Mesendoderm (in vitro differentiated cells): ENCODE measurements at regions not wholly inside any gene's neighbourhood (a gene's known extent, or its start where the extent isn't known, plus 50 kb on each side); places are given as distances from the start of the nearest gene placed in this dataset.

Experiments used
- DNase-seq: peaks from one replicate; pipeline ENCODE4 v3.0.0; 2013
- H2AK5ac ChIP-seq: 2 replicates; pipeline ENCODE4 v1.6.1; 2013; ENCODE audit warnings: low read length, inconsistent platforms
- H2BK120ac ChIP-seq: 2 replicates; pipeline ENCODE4 v1.6.1; 2013; ENCODE audit warnings: low read depth, mild to moderate bottlenecking, low read length, moderate library complexity, mixed read lengths
- H2BK15ac ChIP-seq: replicated peaks from 2 replicates; pipeline ENCODE4 v1.6.1; 2013; ENCODE audit warnings: low read depth, mild to moderate bottlenecking, moderate library complexity
- H2BK5ac ChIP-seq: 2 replicates; pipeline ENCODE4 v1.6.1; 2013; ENCODE audit warnings: low read length, inconsistent platforms
- H3K18ac ChIP-seq: 2 replicates; pipeline ENCODE4 v1.6.1; 2013; ENCODE audit warnings: mild to moderate bottlenecking, low read length, mixed read lengths
- H3K23ac ChIP-seq: one replicate; pipeline ENCODE4 v1.6.1; 2013; ENCODE audit warnings: low read length
- H3K27ac ChIP-seq: 2 replicates; pipeline ENCODE4 v1.5.1; 2013; ENCODE audit warnings: low read depth, mild to moderate bottlenecking, inconsistent platforms, low read length, moderate library complexity
- H3K27me3 ChIP-seq: 2 replicates; pipeline ENCODE4 v1.6.1; 2013; ENCODE audit warnings: low read length, control low read depth, mild to moderate bottlenecking, inconsistent platforms; ENCODE audit not compliant: insufficient read depth, poor library complexity
- H3K36me3 ChIP-seq: 2 replicates; pipeline ENCODE4 v1.6.1; 2013; ENCODE audit warnings: low read length, inconsistent platforms; ENCODE audit not compliant: control insufficient read depth, insufficient read depth
- H3K4ac ChIP-seq: one replicate; pipeline ENCODE4 v1.6.1; 2013; ENCODE audit warnings: low read depth, mild to moderate bottlenecking, low read length, moderate library complexity
- H3K4me1 ChIP-seq: 2 replicates; pipeline ENCODE4 v1.6.1; 2013; ENCODE audit warnings: low read depth, low read length, inconsistent platforms; ENCODE audit not compliant: control insufficient read depth
- H3K4me2 ChIP-seq: 2 replicates; pipeline ENCODE4 v1.6.1; 2013; ENCODE audit warnings: low read length
- H3K4me3 ChIP-seq: 2 replicates; pipeline ENCODE4 v1.5.1; 2013; ENCODE audit warnings: mild to moderate bottlenecking, low read length
- H3K56ac ChIP-seq: one replicate; pipeline ENCODE4 v1.6.1; 2013; ENCODE audit warnings: low read length
- H3K79me1 ChIP-seq: 2 replicates; pipeline ENCODE4 v1.6.1; 2013; ENCODE audit warnings: low read length, inconsistent platforms
- H3K79me2 ChIP-seq: 2 replicates; pipeline ENCODE4 v1.6.1; 2013; ENCODE audit warnings: mild to moderate bottlenecking, low read length; ENCODE audit not compliant: control insufficient read depth, insufficient read depth
- H3K9ac ChIP-seq: 2 replicates; pipeline ENCODE4 v1.6.1; 2013; ENCODE audit warnings: low read length, inconsistent platforms
- H4K5ac ChIP-seq: one replicate; pipeline ENCODE4 v1.6.1; 2013; ENCODE audit warnings: low read length
- H4K8ac ChIP-seq: one replicate; pipeline ENCODE4 v1.6.1; 2013; ENCODE audit warnings: low read depth, mild to moderate bottlenecking, control low read depth, low read length, moderate library complexity
- WGBS: extraction: QIAGEN DNeasy Blood & Tissue Kit; methylation state at CpG from one replicate; pipeline ENCODE4 v1.1.7; 2013; ENCODE audit warnings: low lambda C conversion rate, missing lambda C conversion rate; ENCODE audit not compliant: insufficient coverage; ENCODE audit errors: extremely low coverage; 5-methylcytosine and 5-hydroxymethylcytosine counted together

GRCh38 chr10:4316161-4316810 is 509.7 kb upstream of the AKR1E2 start:
- no peaks in the 10 kb centered on the region for H3K79me1 ChIP-seq
- H3K79me2 ChIP-seq = no peaks in the 10 kb centered on the region
- no peak overlapping the region for H2BK120ac ChIP-seq
- H3K4ac ChIP-seq = no peak overlapping the region
- no peak overlapping the region for H3K9ac ChIP-seq
- H3K4me1 ChIP-seq = no peaks in the 10 kb centered on the region
- H3K36me3 ChIP-seq = no peaks in the 10 kb centered on the region
- H2BK5ac ChIP-seq = no peak overlapping the region
- no peaks in the 10 kb centered on the region for H3K27me3 ChIP-seq
- no peak overlapping the region for H3K18ac ChIP-seq
- H3K23ac ChIP-seq = no peak overlapping the region
- no peak overlapping the region for H4K8ac ChIP-seq
- no peak overlapping the region for H2BK15ac ChIP-seq
- H3K27ac ChIP-seq = no peak overlapping the region
- 100% methylated on average over 1 of the region's 13 CpGs for WGBS
- H3K56ac ChIP-seq = no peak overlapping the region
- H3K4me2 ChIP-seq = no peak overlapping the region
- no peak for DNase-seq
- H4K5ac ChIP-seq = no peak overlapping the region
- H2AK5ac ChIP-seq = no peak overlapping the region
- H3K4me3 ChIP-seq = no peak overlapping the region

GRCh38 chr10:4315551-4315950 is 510.5 kb upstream of the AKR1E2 start:
- Histone ChIP-seq H3K18ac (no peak overlapping the region), H3K79me2 (no peaks in the 10 kb centered on the region), H2AK5ac (no peak overlapping the region), H3K27ac (no peak overlapping the region), H2BK15ac (no peak overlapping the region), H4K8ac (no peak overlapping the region), H2BK120ac (no peak overlapping the region), H3K4ac (no peak overlapping the region), H3K27me3 (no peaks in the 10 kb centered on the region), H3K56ac (no peak overlapping the region), H3K23ac (no peak overlapping the region), H3K79me1 (no peaks in the 10 kb centered on the region), H3K4me2 (no peak overlapping the region), H3K4me1 (no peaks in the 10 kb centered on the region), H4K5ac (no peak overlapping the region), H3K4me3 (no peak overlapping the region), H2BK5ac (no peak overlapping the region), H3K9ac (no peak overlapping the region), H3K36me3 (no peaks in the 10 kb centered on the region)
- WGBS = no CpG with 5 or more reads among the region's 4 CpGs
- no peak for DNase-seq

DNA sequence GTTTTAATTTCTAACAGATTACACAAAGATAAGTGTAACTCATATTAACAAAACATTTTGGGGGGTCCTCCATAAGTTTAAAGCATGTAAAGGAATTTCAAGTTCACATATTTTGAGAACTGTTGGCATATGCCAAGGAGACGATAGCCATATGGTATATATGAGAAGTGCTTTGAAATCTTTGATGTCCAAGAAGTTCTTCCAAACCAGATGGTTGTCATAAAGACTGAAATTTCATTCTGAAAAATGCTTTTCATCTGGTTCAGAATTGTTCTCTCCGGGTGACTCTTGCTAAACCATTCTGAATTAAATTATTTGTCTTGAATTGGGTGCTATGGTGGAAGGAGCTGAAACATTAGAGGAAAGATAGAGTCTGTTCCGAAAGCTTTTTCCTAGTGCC is 513.0 kb upstream of the AKR1E2 start:
- no peaks in the 10 kb centered on the region for H3K36me3 ChIP-seq
- no peak overlapping the region for H2BK15ac ChIP-seq
- H2BK120ac ChIP-seq = no peak overlapping the region
- no peak overlapping the region for H3K23ac ChIP-seq
- no peak for DNase-seq
- no peak overlapping the region for H2BK5ac ChIP-seq
- no peaks in the 10 kb centered on the region for H3K79me2 ChIP-seq
- H3K4me1 ChIP-seq = no peaks in the 10 kb centered on the region
- no peak overlapping the region for H3K56ac ChIP-seq
- no CpG with 5 or more reads among the region's 3 CpGs for WGBS
- no peaks in the 10 kb centered on the region for H3K27me3 ChIP-seq
- no peak overlapping the region for H3K9ac ChIP-seq
- H2AK5ac ChIP-seq = no peak overlapping the region
- H3K27ac ChIP-seq = no peak overlapping the region
- no peak overlapping the region for H4K5ac ChIP-seq
- no peak overlapping the region for H3K4ac ChIP-seq
- no peak overlapping the region for H4K8ac ChIP-seq
- H3K18ac ChIP-seq = no peak overlapping the region
- H3K4me2 ChIP-seq = no peak overlapping the region
- no peak overlapping the region for H3K4me3 ChIP-seq
- H3K79me1 ChIP-seq = no peaks in the 10 kb centered on the region

GRCh38 chr10:4312051-4312835 is 513.8 kb upstream of the AKR1E2 start:
- Histone ChIP-seq H3K18ac (no peak overlapping the region), H3K4me1 (no peaks in the 10 kb centered on the region), H2BK15ac (no peak overlapping the region), H3K4me3 (no peak overlapping the region), H3K56ac (no peak overlapping the region), H2AK5ac (no peak overlapping the region), H3K4me2 (no peak overlapping the region), H2BK120ac (no peak overlapping the region), H3K4ac (no peak overlapping the region), H3K79me1 (no peaks in the 10 kb centered on the region), H3K79me2 (no peaks in the 10 kb centered on the region), H3K9ac (no peak overlapping the region), H3K23ac (no peak overlapping the region), H2BK5ac (no peak overlapping the region), H4K5ac (no peak overlapping the region), H3K27ac (no peak overlapping the region), H3K36me3 (no peaks in the 10 kb centered on the region), H4K8ac (no peak overlapping the region), H3K27me3 (no peaks in the 10 kb centered on the region)
- no peak for DNase-seq
- no CpG with 5 or more reads among the region's 4 CpGs for WGBS

DNA sequence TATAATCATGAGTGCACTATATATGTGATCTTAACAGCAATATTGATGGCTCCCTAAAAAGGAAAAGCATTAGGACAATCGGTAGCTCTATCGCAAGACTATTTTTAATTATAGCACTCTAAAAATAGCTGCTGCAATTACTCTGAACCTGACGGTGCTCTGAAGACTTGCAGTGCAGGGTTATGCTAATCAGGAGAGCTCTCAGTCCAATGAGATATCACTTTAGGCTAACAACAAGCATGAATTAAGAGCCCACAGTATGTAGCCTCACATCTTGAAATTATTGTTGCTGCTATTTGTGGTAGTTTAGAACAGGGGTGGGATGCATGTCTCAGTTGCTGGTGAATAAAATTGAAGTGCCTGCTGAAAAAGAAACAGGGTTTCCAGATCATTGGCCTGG is 515.8 kb upstream of the AKR1E2 start:
- no peaks in the 10 kb centered on the region for H3K79me2 ChIP-seq
- H4K8ac ChIP-seq = no peak overlapping the region
- H2AK5ac ChIP-seq = no peak overlapping the region
- H2BK120ac ChIP-seq = no peak overlapping the region
- H3K27me3 ChIP-seq = no peaks in the 10 kb centered on the region
- H3K23ac ChIP-seq = no peak overlapping the region
- no peak overlapping the region for H3K9ac ChIP-seq
- no peaks in the 10 kb centered on the region for H3K79me1 ChIP-seq
- no peak overlapping the region for H3K56ac ChIP-seq
- H3K4me1 ChIP-seq = no peaks in the 10 kb centered on the region
- H3K4me3 ChIP-seq = no peak overlapping the region
- H3K27ac ChIP-seq = no peak overlapping the region
- no peak overlapping the region for H3K18ac ChIP-seq
- no peak overlapping the region for H4K5ac ChIP-seq
- no CpG with 5 or more reads among the region's 3 CpGs for WGBS
- no peak overlapping the region for H3K4ac ChIP-seq
- H2BK15ac ChIP-seq = no peak overlapping the region
- H2BK5ac ChIP-seq = no peak overlapping the region
- H3K4me2 ChIP-seq = no peak overlapping the region
- DNase-seq = no peak
- H3K36me3 ChIP-seq = no peaks in the 10 kb centered on the region
